ENCODE measurements at regions not wholly inside any gene's neighbourhood (a gene's known extent, or its start where the extent isn't known, plus 50 kb on each side); places are given as distances from the start of the nearest gene placed in this dataset.

- H4K20me1 ChIP-seq (ENCODE audit: control insufficient read depth, insufficient read depth, low read length, poor library complexity, severe bottlenecking): no peaks in the 10 kb centered on the region
- Mint-ChIP-seq H3K9me3 (ENCODE audit: insufficient read depth) (no peaks in the 10 kb centered on the region), H3K4me3 (no peak overlapping the region), H3K27me3 (peaks cover 11% of the 10 kb centered on the region), H3K4me1 (no peaks in the 10 kb centered on the region), H3K27ac (no peak overlapping the region)
- H3K27me3 ChIP-seq (replicated peaks in 1 of 4; ENCODE audit: control extremely low read depth in 1 of 4, control insufficient read depth in 3 of 4, insufficient read depth in 4 of 4, low read length in 3 of 4): no peaks in the 10 kb centered on the region
- H3K4me2 ChIP-seq (replicated peaks; ENCODE audit: low read depth, low read length, poor library complexity, severe bottlenecking): no peak overlapping the region
- no peak overlapping the region for H3K27ac ChIP-seq (ENCODE audit: low read length in 2 of 2)
- H3K79me2 ChIP-seq (ENCODE audit: control insufficient read depth, insufficient read depth, low read length): no peaks in the 10 kb centered on the region
- no peak for ATAC-seq (ENCODE audit: low read depth)
- intact Hi-C loops (cut with micrococcal nuclease): no loop called here
- POLR2A ChIA-PET: no interaction called here
- no peaks in the 10 kb centered on the region for H3K9me3 ChIP-seq (ENCODE audit: control extremely low read depth in 1 of 3, control insufficient read depth in 2 of 3, insufficient read depth in 1 of 3, low read length in 2 of 3)
- H2AFZ ChIP-seq (ENCODE audit: insufficient read depth, low read depth, low read length, poor library complexity, severe bottlenecking): no peak overlapping the region
- H3K36me3 ChIP-seq (replicated peaks in 1 of 2; ENCODE audit: control extremely low read depth in 1 of 2, control insufficient read depth in 1 of 2, extremely low read depth in 1 of 2, insufficient read depth in 2 of 2, low read length in 1 of 2): no peaks in the 10 kb centered on the region
- DNase-seq: no peak
- CTCF ChIA-PET: interaction anchor here (0.7 kb wide), 1 partner anchor 568 kb away, joined by 5 read pairs; no protein-coding TSS in a partner anchor
- no peaks in the 10 kb centered on the region for H3K4me1 ChIP-seq (ENCODE audit: control insufficient read depth in 2 of 2, insufficient read depth in 2 of 2, low read length in 2 of 2)
- TF ChIP-seq, protein P1, sequence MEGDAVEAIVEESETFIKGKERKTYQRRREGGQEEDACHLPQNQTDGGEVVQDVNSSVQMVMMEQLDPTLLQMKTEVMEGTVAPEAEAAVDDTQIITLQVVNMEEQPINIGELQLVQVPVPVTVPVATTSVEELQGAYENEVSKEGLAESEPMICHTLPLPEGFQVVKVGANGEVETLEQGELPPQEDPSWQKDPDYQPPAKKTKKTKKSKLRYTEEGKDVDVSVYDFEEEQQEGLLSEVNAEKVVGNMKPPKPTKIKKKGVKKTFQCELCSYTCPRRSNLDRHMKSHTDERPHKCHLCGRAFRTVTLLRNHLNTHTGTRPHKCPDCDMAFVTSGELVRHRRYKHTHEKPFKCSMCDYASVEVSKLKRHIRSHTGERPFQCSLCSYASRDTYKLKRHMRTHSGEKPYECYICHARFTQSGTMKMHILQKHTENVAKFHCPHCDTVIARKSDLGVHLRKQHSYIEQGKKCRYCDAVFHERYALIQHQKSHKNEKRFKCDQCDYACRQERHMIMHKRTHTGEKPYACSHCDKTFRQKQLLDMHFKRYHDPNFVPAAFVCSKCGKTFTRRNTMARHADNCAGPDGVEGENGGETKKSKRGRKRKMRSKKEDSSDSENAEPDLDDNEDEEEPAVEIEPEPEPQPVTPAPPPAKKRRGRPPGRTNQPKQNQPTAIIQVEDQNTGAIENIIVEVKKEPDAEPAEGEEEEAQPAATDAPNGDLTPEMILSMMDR (IDR thresholded peaks at IDR 0.05): no peak
- TF ChIP-seq EZH2 (IDR thresholded peaks at IDR 0.05; ENCODE audit: borderline replicate concordance, insufficient read depth, low read depth, low read length, poor library complexity, severe bottlenecking): no peak
- no peak overlapping the region for H3K4me3 ChIP-seq (ENCODE audit: control extremely low read depth in 1 of 5, extremely low read depth in 1 of 5, insufficient read depth in 1 of 5, low read depth in 2 of 5, low read length in 4 of 5)
- no peak overlapping the region for H3K9ac ChIP-seq (ENCODE audit: low read length)
- 100% methylated on average over 1 of the region's 2 CpGs for WGBS (ENCODE audit: insufficient coverage)
Measured at GRCh38 chr3:139293665-139294023, 50.2 kb upstream of the MRPS22 start.

Data from B cell (primary cell).